ENCODE measurements at regions not wholly inside any gene's neighbourhood (a gene's known extent, or its start where the extent isn't known, plus 50 kb on each side); places are given as distances from the start of the nearest gene placed in this dataset.

- TF ChIP-seq CTCF (IDR thresholded peaks at IDR 0.05) (no peak), ZFX (IDR thresholded peaks at IDR 0.05; ENCODE audit: borderline replicate concordance) (no peak)
These were observed 176.9 kb downstream of the PDHA2 start for GRCh38 chr4:96016634-96017299.

Data from 22Rv1 (cell line).